ENCODE measurements at regions not wholly inside any gene's neighbourhood (a gene's known extent, or its start where the extent isn't known, plus 50 kb on each side); places are given as distances from the start of the nearest gene placed in this dataset.
A peak's percentile ranks its signal among the peaks of the same experiment; 100 is the strongest.

GRCh38 chr4:174156239-174156826, 127.1 kb downstream of the FBXO8 start (continued):
- peak; percentile 52 for TF ChIP-seq REST (IDR thresholded peaks at IDR 0.05; ENCODE audit: borderline replicate concordance)
- TF ChIP-seq REST (CRISPR knock-in tag; IDR thresholded peaks at IDR 0.05; ENCODE audit: low read depth) = no peak
- TF ChIP-seq KDM5B (IDR thresholded peaks at IDR 0.05; ENCODE audit: insufficient replicate concordance, low read depth, low read length) = no peak
- TF ChIP-seq ZNF77 (CRISPR knock-in tag; IDR thresholded peaks at IDR 0.05) = no peak
- no peak for TF ChIP-seq TAF9B (IDR thresholded peaks at IDR 0.05; ENCODE audit: partially characterized antibody)
- TF ChIP-seq ZNF695 (CRISPR knock-in tag; IDR thresholded peaks at IDR 0.05) = no peak

All from K562 (cell line).